HG03442 (cell line): ENCODE measurements at regions not wholly inside any gene's neighbourhood (a gene's known extent, or its start where the extent isn't known, plus 50 kb on each side); places are given as distances from the start of the nearest gene placed in this dataset.

Experiments used
- ATAC-seq: cut with Tn5 transposase; IDR thresholded peaks from one replicate; pipeline ENCODE4 v1.9.1; 2021; ENCODE audit warnings: mild to moderate bottlenecking, moderate library complexity; ENCODE audit not compliant: unreplicated experiment

DNA sequence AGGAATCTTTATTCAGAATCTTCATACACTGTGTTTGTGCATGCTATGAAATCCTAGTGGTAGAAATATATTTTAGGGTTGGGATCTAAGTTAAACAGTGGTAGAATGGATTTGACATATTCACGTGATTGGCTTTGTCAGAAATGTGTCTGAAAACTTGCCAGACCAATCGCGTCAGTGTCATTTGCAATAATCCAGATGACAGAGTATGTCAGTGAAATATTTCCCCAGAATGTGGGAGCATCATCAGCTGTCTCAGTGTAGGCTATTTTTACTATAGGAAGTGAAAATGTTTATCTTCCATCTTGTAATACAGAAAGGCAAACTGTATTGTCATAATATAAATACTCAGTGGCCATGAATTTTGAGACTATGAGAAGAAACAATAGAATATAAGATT is 220.6 kb upstream of the EDIL3 start:
- ATAC-seq: no peak

DNA sequence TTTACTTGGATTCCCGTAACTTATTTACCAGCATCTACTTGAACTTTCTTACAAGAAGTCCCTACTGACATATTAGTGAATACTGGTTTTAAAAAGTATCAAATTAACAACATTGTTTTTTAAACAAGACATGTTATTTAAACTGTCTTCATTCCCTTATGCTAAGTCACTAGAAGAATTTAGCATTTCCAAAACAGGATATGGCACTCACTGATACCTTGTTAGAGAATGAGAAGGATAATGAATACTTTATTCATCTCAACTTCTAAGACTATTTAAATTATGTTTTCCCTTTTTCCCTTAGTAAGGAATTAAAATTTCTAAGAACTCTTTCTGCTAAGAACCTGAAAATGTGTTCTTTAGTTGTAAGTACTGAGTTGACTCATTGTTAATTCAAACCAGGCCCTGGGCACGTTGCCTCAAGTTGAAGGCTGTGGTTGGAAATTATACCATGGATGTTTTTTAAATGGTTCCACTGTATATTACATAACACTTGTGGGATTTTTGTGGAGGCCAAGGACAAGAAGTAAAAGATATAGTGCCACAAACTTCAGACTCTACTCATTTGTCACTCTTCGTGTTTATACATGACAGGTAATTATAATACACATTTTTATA is 219.0 kb upstream of the EDIL3 start:
- ATAC-seq: no peak

DNA sequence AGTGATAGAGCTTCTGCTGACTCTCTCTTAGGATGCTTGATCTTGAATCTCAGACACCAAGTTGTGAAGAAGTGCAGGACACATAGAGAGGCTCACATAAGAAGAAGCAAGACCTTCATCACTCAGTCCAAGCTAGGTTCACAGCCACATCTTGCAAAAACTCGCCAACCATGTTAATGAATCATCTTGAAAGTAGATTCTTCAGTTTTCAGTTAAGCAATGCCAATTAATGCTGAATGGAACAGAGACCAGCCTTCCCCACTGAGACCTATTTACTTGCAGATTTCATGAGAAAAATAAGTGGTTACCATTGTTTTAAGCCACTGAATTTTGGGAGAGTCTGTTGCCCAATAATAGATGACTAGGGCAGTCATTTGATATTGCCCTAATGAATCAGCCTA is 217.7 kb upstream of the EDIL3 start:
- ATAC-seq: no peak

DNA sequence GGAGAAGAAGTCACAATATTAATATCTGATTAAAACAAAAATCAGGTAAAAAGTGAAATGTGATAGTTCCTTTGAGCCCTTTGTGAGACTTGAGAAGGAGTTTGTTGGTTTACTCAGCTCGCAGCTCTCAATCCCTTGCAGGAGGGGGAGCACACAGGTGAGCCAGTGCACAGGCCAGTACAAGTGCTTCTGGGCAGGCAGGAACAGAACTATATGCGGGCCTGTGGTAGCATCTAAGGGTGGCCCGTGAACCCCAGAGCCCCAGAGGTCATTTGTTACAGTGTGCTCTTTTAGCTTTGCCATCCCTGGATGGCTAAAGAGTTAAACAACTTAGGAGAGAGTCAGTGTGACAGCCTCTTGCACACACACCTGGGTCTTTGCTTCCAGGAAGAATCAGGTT is 215.3 kb upstream of the EDIL3 start:
- ATAC-seq: no peak

DNA sequence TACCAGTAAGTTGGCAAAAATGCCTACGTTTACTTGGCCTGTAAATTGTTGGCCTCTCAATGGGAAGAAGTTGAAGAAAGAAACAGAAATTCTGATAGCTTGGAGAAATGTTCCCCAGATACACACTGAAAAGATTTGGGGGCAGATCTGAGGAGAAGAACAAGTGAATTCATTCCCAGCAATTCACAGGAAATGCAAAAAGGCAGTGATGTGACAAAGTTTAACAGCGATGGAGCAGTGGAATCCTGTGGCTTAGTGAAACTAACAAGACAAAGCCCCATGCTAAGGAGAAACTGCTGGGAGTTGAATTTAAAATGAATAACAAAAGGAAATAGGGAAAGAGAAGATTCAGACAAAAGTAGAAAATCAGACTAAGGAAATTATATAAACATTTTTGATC is 213.2 kb upstream of the EDIL3 start:
- no peak for ATAC-seq

DNA sequence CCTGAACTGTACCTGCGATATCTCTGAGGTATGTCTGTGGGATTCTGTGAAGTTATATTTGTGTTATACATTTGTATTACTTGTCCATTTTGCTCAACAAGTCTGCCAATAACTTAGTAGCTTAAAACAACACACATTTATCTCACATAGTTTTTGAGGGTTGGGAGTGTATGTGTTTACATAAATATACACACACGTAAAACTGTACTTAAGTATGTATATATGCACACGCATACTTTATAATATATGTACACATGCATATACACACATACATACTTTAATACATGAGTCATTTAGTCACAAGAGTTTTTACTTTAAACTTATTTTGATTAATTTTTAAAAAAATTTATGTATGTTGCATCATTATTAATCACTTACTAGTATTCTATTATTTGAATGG is 205.9 kb upstream of the EDIL3 start:
- ATAC-seq: no peak

DNA sequence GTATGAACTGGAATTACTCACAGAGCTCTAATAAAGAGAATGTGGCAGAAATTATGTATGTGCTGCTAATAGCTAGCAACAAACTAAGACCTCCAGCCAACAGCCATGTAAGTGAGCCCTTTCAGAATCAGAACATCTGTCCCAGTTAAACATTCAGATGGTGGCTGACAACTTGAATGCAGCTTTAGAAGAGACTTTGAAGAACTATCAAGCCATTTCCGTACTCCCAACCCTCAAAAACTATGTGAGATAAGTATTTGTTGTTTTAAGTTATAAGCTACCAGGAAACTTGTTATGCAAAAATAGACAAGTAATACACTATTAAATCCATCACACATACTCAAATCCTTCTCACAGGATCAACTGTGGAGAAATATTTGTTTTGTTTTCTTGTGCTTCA is 205.2 kb upstream of the EDIL3 start:
- no peak for ATAC-seq

DNA sequence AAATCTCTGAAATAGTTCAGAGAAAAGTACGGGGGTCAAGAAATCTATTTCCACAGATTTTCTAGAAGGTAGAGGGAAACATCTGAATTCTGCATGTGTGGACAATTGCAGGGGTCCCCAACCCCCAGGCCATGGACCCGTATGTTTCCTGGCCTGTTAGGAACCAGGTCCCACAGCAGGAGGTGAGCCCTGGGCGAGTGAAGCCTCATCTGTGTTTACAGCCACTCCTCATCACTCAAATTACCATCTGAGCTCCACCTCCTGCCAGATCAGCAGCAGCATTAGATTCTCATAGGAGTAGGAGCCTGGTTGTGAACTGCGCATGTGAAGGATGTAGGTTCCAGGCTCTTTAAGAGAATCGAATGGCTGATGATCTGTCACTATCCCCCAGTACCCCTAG is 200.5 kb upstream of the EDIL3 start:
- ATAC-seq: no peak

DNA sequence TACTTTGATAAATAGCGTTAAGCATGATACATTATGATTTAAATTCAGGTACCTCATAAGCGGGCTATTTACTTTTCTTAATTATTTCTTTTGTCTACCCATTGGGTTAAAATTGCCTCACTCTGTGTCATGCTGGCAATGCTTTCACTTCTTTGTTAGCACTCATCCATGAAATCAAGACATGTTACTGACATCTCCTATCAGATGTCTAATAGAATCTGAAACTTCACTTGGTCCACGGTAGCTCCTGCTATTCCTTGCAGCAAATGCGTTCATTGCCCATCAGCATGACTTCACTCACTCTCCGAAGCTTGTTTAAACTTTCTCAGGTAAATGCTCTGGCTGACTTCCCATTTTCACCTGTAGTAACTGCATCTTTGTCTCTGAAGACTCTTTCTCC is 193.5 kb upstream of the EDIL3 start:
- no peak for ATAC-seq

DNA sequence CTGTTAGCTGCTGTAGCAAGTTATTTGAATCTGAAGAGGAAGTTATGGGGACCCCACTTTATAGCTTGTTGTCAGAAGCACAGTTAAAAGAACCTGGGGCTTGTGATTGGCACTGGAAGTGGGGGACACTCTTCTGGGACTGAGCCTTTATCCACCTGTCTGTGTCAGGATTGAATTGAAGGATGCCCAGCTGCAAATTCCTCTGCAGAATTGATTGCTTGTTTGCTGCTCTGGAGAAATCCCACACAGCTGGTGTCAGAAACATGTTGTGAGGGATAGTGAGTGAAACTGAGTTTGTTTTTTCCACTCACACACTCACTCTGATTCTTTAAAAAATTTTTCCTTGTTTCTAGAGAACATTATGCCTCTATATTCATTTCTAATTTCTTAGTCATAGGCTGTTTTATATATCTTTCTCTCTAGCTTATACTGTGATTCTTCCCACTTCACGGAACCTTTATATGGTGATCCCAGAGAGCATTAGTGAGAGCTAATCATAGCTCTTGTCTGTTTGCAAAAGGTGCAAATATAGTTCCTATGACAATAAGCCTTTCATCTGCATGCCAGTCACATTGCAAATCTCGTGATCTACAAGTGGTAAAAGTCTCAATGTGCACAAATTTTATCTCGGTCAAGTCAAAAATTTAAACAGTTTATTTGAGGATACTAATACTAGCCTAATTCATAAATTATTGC is 188.5 kb upstream of the EDIL3 start:
- no peak for ATAC-seq

DNA sequence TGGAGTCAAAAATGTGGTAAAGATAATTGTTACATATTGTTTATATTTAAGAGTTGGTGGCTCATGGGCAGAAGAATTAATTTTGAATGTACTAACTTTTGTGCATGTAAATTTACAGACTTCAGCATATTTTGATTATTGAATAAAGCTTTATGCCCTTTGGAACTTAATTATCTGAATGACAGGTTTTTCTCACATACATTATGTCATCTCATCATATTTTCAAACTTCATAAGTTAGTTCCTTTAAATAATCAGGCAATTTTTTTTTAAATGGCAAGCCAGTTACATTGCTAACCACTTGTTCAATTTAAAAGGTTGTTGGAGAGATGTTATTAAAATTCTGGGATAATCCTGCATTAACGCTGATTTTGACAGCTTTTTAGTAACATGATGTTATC is 184.6 kb upstream of the EDIL3 start:
- no peak for ATAC-seq

DNA sequence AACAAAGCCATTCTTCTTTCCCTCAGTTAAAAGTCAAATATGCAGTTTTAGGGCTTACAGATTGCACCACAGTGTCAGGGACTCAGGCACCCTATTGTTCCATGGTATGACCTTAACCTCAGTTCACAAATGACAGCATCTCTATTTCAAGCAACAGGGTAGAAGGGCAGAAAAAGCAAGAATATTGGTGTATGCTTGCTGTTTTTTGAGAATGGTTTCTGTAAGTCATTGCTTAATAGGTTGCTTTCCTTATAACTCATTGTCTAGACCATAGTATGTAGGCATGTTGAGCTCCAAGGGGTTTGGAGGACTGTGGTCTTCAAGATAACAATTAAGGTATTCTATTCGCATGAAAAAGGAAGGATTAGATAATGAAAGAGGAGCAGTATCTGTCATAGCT is 183.5 kb upstream of the EDIL3 start:
- no peak for ATAC-seq

DNA sequence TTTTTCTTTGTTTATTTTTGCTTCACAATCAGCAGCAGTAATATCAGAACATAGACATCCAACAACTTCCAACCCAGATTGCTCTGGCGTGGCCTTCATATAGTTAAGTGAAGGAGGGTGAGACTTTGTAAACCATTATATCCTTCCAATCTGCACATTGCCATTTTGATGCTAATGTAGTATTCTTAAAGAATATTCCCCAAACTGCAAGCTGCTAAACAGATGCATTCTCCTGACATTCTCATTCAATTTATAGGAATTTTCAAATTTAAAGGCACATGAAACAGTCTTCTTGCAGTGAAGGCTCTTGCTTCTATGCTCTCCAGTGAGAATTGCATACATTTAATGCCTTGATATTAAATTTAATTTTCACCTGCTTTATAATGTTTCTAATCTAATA is 181.2 kb upstream of the EDIL3 start:
- ATAC-seq: no peak

DNA sequence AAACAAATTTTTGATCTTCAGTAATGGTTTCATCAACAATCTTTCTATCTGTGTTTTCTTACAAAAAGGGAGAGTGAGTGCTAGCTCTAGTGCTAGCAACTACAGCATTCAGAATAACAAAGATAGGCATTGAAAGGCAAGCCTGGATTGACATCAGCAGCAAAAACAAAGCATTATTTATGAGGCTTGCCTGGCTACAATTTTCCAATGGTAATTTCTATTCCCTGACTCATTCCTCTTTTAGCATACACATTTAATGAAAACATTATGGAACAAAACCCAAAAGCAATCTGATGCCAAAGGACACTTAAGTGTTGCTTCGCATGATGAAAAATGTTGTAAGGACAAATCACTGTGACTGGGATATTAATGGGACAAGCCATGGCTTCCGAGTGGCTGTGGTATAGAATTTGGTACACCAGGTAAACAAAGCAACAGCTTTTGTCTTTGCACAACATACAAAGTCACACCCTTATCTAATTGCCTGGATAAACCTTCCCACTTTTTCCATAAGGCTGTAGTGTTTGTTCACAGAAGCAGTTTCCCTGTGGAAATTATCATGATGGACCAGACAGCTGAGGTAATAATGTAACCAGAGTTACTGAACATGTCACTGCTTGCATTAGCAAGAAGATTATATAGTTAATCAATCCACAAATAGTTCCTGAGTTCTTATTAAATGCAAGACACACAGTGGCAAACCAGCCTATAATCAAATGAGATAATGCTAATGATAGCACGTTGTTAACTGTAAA is 179.8 kb upstream of the EDIL3 start:
- no peak for ATAC-seq

DNA sequence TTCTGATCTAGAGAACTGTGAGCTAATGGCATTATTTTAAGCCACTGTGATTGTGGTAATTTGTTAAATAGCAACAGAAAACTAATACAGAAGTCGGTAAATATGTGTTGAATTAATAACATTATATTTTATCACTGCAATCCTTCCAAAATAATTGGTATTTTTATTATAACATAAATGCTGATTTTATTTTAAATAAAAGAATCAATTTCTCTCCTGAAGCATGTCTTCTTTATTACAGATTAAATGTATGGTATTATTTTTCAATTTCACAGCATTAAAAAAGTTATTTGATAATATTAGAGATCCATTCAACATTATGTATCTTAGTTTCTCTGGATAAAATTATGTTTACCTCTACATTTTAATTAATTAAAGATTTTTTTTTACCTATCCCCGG is 165.5 kb upstream of the EDIL3 start:
- ATAC-seq: no peak

DNA sequence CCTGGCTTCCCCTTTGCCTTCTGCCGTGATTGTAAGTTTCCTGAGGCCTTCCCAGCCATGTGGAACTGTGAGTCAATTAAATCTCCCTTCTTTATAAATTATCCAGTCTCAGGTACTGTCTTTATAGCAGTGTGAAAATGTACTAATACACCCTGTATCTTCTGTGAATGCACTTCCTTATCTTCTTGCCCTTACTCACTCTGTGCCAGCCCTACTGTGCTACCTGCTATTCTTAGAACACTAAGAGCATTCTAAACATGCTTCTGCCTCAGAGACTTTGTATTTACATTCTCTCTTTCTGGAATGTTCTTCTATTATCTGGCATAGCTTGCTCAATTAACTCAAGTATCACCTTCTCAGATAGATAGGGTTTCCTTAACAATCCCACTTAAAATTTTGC is 164.4 kb upstream of the EDIL3 start:
- ATAC-seq: no peak

DNA sequence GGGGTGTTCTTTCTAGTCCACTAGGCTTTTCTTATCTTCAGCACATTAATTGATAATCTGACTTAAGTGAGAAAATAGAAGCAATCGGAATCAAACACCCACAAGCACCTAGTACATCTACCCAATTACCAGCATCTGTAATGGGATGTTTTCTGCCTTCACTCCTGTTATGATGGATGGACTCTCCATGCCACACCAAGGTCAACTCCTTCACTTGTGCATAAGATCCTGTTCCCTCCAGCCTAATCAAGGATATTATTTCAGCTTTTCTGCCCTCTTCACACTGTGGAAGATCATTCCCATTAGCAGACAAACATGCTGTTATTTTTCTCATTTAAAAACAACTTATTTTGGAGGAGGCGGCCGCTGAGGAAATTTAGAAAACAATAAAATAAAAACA is 162.0 kb upstream of the EDIL3 start:
- ATAC-seq: no peak

DNA sequence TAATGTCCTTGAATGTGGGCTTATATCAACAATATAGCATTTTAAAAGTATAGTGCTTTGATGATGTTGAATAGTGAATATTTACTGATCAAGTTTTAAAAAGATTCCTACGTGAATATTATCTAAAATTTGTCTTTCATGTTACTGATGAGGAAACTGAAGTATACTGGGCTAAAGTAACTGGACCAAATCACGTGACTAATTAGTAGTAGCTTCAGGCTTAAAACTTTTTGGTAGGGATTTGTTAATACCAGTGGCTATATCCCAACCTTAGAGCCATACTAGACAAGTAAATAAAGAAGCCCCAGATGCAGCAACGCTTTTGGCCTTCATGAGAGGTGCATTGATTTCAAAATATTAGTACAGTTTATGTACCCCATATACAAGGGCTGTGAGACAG is 152.1 kb upstream of the EDIL3 start:
- ATAC-seq: no peak

DNA sequence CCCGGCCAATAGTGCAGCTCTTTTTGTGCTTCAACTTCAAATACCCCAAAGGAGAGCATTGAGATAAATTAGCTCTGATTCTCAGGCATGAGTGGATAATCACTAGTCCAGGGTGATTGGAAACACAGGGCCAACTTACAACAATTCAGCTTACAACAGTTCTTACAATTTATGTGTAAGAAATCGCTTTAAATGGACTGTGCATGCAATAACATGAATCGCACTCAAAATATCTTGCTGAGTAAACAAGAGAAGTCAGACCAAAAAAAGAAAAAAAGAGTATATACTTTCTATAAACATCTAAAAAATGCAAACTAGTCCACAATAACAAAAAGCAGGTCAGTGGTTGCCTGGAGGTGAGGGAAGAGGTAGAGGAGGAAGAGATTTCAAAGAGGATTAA is 150.6 kb upstream of the EDIL3 start:
- ATAC-seq: no peak

DNA sequence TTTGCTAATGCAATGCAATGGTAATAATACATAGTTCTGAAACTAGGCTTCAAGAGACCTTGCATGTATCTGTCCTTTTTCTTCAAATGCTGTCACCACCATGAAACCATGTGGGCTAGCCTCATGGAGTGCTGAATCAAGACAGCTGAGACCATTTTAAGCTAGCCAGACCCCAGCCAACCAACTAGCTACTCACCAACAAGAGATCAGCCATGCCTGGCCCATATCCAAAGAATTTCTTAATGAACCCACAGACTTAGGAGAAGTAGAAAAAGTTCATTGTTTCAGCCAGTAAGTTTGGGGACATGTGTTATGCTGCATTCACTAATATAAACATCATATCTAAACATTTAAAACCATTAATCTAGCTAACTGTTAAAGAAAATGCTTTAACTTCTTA is 139.8 kb upstream of the EDIL3 start:
- no peak for ATAC-seq

DNA sequence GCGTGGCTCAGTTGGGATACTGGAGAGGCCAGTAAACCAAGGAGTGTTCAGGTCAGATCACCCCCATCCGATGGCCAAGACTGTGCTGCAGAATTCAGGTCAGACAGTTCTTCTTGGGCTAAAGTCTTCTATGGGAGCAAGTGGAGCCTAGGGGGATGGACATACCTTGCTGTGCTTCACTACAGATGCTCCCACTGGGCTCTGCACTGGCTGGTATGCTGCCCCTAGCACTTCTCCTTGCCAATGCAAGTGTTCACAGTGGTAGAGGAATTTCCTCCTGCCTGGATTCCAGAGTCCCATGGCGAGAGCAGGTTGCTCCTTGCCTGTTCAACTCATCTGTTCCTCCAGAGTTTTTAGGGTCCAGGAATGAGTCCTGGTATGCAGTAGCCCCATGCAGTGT is 134.2 kb upstream of the EDIL3 start:
- no peak for ATAC-seq

DNA sequence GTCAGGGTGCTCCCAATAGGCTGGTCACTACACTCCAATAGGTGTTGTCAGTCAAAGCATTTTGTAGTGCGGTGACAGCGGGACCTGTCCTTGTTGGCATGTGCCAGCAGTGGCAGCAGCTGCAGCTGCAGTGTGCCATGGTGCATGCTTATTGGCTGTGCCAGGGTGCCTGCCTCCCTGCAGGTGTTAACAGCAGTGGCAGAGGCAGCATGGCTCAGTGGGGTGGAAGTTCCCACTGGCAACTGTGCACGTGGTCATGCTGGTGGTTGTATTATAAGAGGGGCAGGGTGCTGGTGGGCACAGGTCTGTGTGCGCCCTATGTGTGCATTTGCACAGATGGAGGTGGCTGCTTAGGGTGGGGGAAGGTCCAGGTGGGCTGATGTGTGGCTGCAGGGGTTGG is 133.7 kb upstream of the EDIL3 start:
- no peak for ATAC-seq
